CD8-positive, alpha-beta memory T cell (primary cell): ENCODE measurements at regions not wholly inside any gene's neighbourhood (a gene's known extent, or its start where the extent isn't known, plus 50 kb on each side); places are given as distances from the start of the nearest gene placed in this dataset.
"Not testable (repeated sequence)": the region's sequence is repeated elsewhere in the genome, so short reads cannot be mapped to it uniquely, and the experiment has no call there.

Experiments
- CTCF ChIA-PET: fragments of 350-600 bp; sonication (Branson Sonifier 250); formaldehyde crosslinking; loops from one replicate; lab custom pipeline; 2021; ENCODE audit warnings: antibody characterized with exemption; lab: Charles Lee
- POLR2A ChIA-PET: fragments of 350-600 bp; sonication (Branson Sonifier 250); formaldehyde crosslinking; loops from one replicate; lab custom pipeline; 2021; ENCODE audit warnings: antibody characterized with exemption; lab: Charles Lee
- DNase-seq, 5 donors: peaks; one replicate each; pipeline versions ENCODE4 v3.0.0 to v3.0.0-alpha.2; 2020 to 2022; ENCODE audit warnings: mixed read lengths in 1 of 5
- H3K27ac ChIP-seq: one replicate; pipeline ENCODE4 v1.7.0; 2013; ENCODE audit warnings: low read depth, mild to moderate bottlenecking, low read length, moderate library complexity
- H3K27me3 ChIP-seq: 2 replicates; pipeline ENCODE4 v1.7.0; 2013; ENCODE audit warnings: low read length, mild to moderate bottlenecking; ENCODE audit not compliant: insufficient read depth, poor library complexity, severe bottlenecking
- H3K36me3 ChIP-seq: 2 replicates; pipeline ENCODE4 v1.7.0; 2013; ENCODE audit warnings: mild to moderate bottlenecking, low read length, moderate library complexity; ENCODE audit not compliant: insufficient read depth
- H3K4me1 ChIP-seq: 2 replicates; pipeline ENCODE4 v1.7.0; 2013; ENCODE audit warnings: mild to moderate bottlenecking, low read length, moderate library complexity; ENCODE audit not compliant: insufficient read depth
- H3K4me3 ChIP-seq: 2 replicates; pipeline ENCODE4 v1.7.0; 2013; ENCODE audit warnings: mild to moderate bottlenecking, low read length
- H3K9me3 ChIP-seq: 2 replicates; pipeline ENCODE4 v1.7.0; 2013; ENCODE audit warnings: mild to moderate bottlenecking, low read length
- H3K27ac Mint-ChIP-seq, 8 donors: one replicate each; pipeline ENCODE4 v1.8.0; 2020 to 2021; ENCODE audit warnings: mixed read lengths in 8 of 8, mild to moderate bottlenecking in 6 of 8, inconsistent platforms in 3 of 8, moderate library complexity in 3 of 8
- H3K27me3 Mint-ChIP-seq, 2 donors: one replicate each; pipeline ENCODE4 v1.8.0; 2020 to 2021; ENCODE audit warnings: mixed read lengths in 2 of 2, mild to moderate bottlenecking in 1 of 2, moderate library complexity in 1 of 2
- H3K36me3 Mint-ChIP-seq, 3 donors: one replicate each; pipeline ENCODE4 v1.8.0; 2020 to 2021; ENCODE audit warnings: mixed read lengths in 3 of 3, inconsistent platforms in 1 of 3, mild to moderate bottlenecking in 1 of 3
- H3K4me1 Mint-ChIP-seq, 3 donors: one replicate each; pipeline ENCODE4 v1.8.0; 2020 to 2021; ENCODE audit warnings: mixed read lengths in 3 of 3, inconsistent platforms in 1 of 3, mild to moderate bottlenecking in 1 of 3
- H3K4me3 Mint-ChIP-seq, 7 donors: one replicate each; pipeline ENCODE4 v1.8.0; 2020 to 2021; ENCODE audit warnings: mixed read lengths in 7 of 7, mild to moderate bottlenecking in 6 of 7, moderate library complexity in 4 of 7, inconsistent platforms in 2 of 7
- H3K9me3 Mint-ChIP-seq, 5 donors: one replicate each; pipeline ENCODE4 v1.8.0; 2020 to 2022; ENCODE audit warnings: mixed read lengths in 5 of 5, mild to moderate bottlenecking in 3 of 5, moderate library complexity in 2 of 5, inconsistent platforms in 1 of 5

DNA sequence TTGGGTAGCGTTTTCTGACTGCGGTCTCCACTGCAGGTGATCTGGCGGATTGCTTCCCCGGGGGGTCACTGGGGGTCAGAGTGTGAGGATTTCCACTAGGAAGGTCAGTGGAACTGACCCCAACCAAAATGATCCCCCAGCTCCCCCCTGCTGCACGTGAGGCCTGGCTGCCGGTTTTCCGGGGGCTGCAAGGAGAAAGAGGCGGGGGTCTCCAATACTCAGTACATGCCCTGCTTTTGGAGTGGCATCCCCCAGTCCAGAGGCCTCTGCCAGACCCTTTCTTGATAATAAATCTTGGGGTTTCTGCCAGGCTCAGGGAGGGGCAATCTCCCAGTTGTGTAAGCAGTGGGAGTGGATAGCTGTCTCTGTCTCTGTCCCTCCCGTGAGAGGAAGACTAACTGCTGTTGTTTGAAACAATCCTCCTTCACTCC is 71.5 kb upstream of the RTL6 start:
- H3K36me3 ChIP-seq: no peaks in the 10 kb centered on the region
- ChIA-PET CTCF (interaction anchor here (1.9 kb wide), 1 partner anchor 488 kb away, joined by 4 read pairs; no protein-coding TSS in a partner anchor), POLR2A (no interaction called here)
- peaks cover 0 to 9% (median 2%) of the 10 kb centered on the region in 3 donors for H3K4me1 Mint-ChIP-seq
- no peak for DNase-seq
- H3K27me3 ChIP-seq: no peaks in the 10 kb centered on the region
- H3K4me3 ChIP-seq: no peak overlapping the region
- no peaks in the 10 kb centered on the region for H3K9me3 ChIP-seq
- H3K4me3 Mint-ChIP-seq: no peak overlapping the region
- no peak overlapping the region for H3K27ac Mint-ChIP-seq
- peaks cover 0 to 4% (median 0%) of the 10 kb centered on the region in 3 donors for H3K36me3 Mint-ChIP-seq
- H3K27ac ChIP-seq: no peak overlapping the region
- H3K9me3 Mint-ChIP-seq: peaks cover 0 to 5% (median 3%) of the 10 kb centered on the region in 5 donors
- no peaks in the 10 kb centered on the region for H3K4me1 ChIP-seq
- H3K27me3 Mint-ChIP-seq: peaks cover 3 to 22% of the 10 kb centered on the region in 2 donors

DNA sequence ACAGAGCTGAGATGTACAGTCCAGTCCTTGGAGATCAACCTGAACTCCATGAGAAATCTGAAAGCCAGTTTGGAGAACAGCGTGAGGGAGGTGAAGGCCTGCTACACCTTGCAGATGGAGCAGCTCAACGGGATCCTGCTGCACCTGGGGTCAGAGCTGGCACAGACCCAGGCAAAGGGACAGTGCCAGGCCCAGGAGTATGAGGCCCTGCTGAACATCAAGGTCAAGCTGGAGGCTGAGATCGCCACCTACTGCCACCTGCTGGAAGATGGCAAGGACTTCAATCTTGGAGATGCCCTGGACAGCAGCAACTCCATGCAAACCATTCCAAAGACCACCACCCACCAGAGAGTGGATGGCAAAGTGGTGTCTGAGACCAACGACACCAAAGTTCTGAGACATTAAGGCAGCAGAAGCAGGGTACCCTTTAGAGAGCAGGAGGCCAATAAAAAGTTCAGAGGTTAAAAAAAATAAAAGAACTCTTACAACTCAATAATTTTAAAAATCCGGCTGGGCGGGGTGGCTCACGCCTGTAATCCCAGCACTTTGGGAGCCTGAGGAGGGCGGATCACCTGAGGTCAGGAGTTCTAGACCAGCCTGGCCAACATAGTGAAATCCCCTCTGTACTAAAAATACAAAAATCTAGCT is 69.9 kb upstream of the RTL6 start:
- Mint-ChIP-seq H3K27me3 (peaks cover 1 to 15% of the 10 kb centered on the region in 2 donors), H3K9me3 (peaks cover 6 to 14% (median 13%) of the 10 kb centered on the region in 5 donors), H3K4me1 (peaks cover 0 to 9% (median 2%) of the 10 kb centered on the region in 3 donors), H3K36me3 (peaks cover 0 to 18% (median 4%) of the 10 kb centered on the region in 3 donors), H3K27ac (peak overlapping the region in 2 of 8 donors; percentile 76 to 82), H3K4me3 (no peak overlapping the region)
- Histone ChIP-seq H3K36me3 (no peaks in the 10 kb centered on the region), H3K4me3 (no peak overlapping the region), H3K9me3 (no peaks in the 10 kb centered on the region), H3K4me1 (no peaks in the 10 kb centered on the region), H3K27ac (no peak overlapping the region), H3K27me3 (no peaks in the 10 kb centered on the region)
- ChIA-PET POLR2A (interaction anchor here (0.5 to 0.6 kb wide), 2 partner anchors 236 to 486 kb away, joined by 3 to 4 read pairs; no protein-coding TSS in a partner anchor), CTCF (interaction anchor here (1.0 to 3.8 kb wide), 15 partner anchors 11 to 574 kb away, joined by 3 to 26 read pairs (median 4); no protein-coding TSS in a partner anchor)
- peak; percentile 30 to 68 (median 35) for DNase-seq

DNA sequence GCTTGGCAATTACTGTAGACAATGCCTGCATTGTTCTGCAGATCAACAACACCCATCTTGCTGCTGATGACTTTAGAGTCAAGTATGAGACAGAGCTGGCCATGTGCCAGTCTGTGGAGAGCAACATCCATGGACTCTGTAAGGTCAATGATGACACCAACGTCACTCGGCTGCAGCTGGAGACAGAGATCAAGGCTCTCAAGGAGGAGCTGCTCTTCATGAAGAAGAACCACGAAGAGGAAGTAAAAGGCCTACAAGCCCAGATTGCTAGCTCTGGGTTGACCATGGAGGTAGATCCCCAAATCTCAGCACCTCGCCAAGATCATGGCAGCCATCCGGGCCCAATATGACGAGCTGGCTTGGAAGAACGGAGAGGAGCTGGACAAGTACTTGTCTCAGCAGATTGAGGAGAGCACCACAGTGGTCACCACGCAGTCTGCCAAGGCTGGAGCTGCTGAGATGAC is 69.4 kb upstream of the RTL6 start:
- not testable (repeated sequence) for H3K9me3 ChIP-seq, H3K27ac ChIP-seq, H3K4me3 Mint-ChIP-seq, H3K27me3 ChIP-seq, H3K4me3 ChIP-seq, H3K27ac Mint-ChIP-seq, H3K4me1 Mint-ChIP-seq, DNase-seq, H3K36me3 ChIP-seq, H3K4me1 ChIP-seq
- Mint-ChIP-seq H3K36me3 (peaks cover 0 to 18% (median 4%) of the 10 kb centered on the region in 3 donors), H3K9me3 (peaks cover 6 to 14% (median 13%) of the 10 kb centered on the region in 5 donors), H3K27me3 (peaks cover 1 to 12% of the 10 kb centered on the region in 2 donors)
- CTCF ChIA-PET: interaction anchor here (1.0 to 3.8 kb wide), 16 partner anchors 10 to 574 kb away, joined by 3 to 26 read pairs (median 4); no protein-coding TSS in a partner anchor
- POLR2A ChIA-PET: interaction anchor here (0.5 kb wide), 1 partner anchor 236 kb away, joined by 4 read pairs; no protein-coding TSS in a partner anchor

DNA sequence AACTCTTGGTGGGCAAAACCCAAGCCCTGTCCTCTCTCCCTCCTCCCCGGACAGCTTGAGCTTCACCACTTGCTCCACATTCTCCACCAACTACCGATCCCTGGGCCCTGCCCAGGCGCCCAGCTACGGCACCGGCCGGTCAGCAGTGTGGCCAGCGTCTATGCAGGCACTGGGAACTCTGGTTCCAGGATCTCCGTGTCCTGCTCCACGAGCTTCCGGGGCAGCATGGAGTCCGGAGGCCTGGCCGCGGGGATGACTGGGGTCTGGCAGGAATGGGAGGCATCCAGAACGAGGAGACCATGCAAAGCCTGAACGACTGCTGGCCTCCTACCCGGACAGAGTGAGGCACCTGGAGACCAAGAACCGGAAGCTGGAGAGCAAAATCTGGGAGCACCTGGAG is 68.9 kb upstream of the RTL6 start:
- no peak overlapping the region for H3K4me3 ChIP-seq
- Mint-ChIP-seq H3K36me3 (peaks cover 0 to 18% (median 4%) of the 10 kb centered on the region in 3 donors), H3K4me3 (no peak overlapping the region), H3K27me3 (peaks cover 1 to 12% of the 10 kb centered on the region in 2 donors), H3K27ac (no peak overlapping the region), H3K9me3 (peaks cover 6 to 14% (median 13%) of the 10 kb centered on the region in 5 donors), H3K4me1 (peaks cover 0 to 9% (median 2%) of the 10 kb centered on the region in 3 donors)
- H3K27me3 ChIP-seq: no peaks in the 10 kb centered on the region
- no peaks in the 10 kb centered on the region for H3K4me1 ChIP-seq
- CTCF ChIA-PET: interaction anchor here (1.0 to 3.8 kb wide), 13 partner anchors 10 to 573 kb away, joined by 3 to 26 read pairs (median 4); no protein-coding TSS in a partner anchor
- no peak overlapping the region for H3K27ac ChIP-seq
- POLR2A ChIA-PET: no interaction called here
- DNase-seq: no peak
- no peaks in the 10 kb centered on the region for H3K36me3 ChIP-seq
- no peaks in the 10 kb centered on the region for H3K9me3 ChIP-seq

DNA sequence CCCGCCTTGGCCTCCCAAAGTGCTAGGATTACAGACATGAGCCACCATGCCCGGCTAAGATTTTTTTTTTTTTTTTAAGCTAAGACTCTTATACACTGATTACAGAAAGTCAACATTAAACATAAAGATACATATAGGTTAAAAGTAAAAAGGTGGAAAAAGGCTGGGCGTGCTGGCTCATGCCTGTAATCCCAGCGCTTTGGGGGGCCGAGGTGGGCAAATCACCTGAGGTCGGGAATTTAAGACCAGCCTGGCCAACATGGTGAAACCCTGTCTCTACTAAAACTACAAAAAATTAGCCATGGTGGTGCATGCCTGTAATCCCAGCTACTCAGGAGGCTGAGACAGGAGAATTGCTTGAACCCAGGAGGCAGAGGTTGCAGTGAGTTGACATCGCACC is 64.6 kb upstream of the RTL6 start:
- not testable (repeated sequence) for H3K4me1 Mint-ChIP-seq, H3K36me3 ChIP-seq, H3K27me3 ChIP-seq, H3K4me3 Mint-ChIP-seq, H3K9me3 ChIP-seq, H3K27ac ChIP-seq, H3K27ac Mint-ChIP-seq, H3K4me1 ChIP-seq, DNase-seq, H3K4me3 ChIP-seq
- ChIA-PET POLR2A (interaction anchor here (0.6 kb wide), 1 partner anchor 569 kb away, joined by 3 read pairs; no protein-coding TSS in a partner anchor), CTCF (interaction anchor here (0.8 kb wide), 1 partner anchor 37 kb away, joined by 3 read pairs; no protein-coding TSS in a partner anchor)
- Mint-ChIP-seq H3K27me3 (peaks cover 7 to 10% of the 10 kb centered on the region in 2 donors), H3K9me3 (peaks cover 7 to 14% (median 13%) of the 10 kb centered on the region in 5 donors), H3K36me3 (peaks cover 0 to 18% (median 4%) of the 10 kb centered on the region in 3 donors)

DNA sequence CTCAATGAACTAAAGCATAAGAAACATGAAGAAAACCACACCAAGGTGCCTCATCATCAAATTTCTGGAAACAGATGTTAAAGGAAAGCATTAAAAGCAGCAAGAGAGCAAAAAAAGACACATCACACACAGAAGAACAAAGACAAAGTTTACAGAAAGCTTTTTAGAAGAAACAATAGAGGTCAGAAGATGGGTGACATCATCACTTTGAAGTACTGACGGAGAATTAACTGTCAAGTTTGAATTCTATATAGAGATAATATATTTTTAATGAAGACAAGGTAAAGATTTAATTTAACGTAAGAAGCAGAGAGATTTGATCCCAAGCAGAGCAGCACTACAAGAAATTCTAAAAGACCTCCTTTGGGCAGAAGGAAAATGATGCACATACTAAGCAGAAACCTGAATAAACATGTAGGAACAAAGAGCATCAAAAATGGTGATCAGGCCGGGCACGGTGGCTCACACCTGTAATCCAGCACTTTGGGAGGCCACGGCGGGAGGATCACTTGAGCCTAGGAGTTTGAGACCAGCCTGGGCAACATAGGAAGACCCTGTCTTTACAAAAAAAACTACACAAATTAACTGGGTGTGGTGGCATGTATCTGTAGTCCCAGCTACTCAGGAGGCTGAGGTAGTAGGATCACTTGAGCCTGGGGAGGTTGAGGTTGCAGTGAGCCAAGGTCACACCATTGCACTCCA is 63.3 kb upstream of the RTL6 start:
- Histone ChIP-seq H3K4me3 (no peak overlapping the region), H3K27ac (no peak overlapping the region), H3K36me3 (no peaks in the 10 kb centered on the region), H3K27me3 (peaks cover under 1% of the 10 kb centered on the region), H3K4me1 (no peaks in the 10 kb centered on the region), H3K9me3 (no peaks in the 10 kb centered on the region)
- peaks cover 7 to 19% of the 10 kb centered on the region in 2 donors for H3K27me3 Mint-ChIP-seq
- H3K9me3 Mint-ChIP-seq: peaks cover 7 to 14% (median 13%) of the 10 kb centered on the region in 5 donors
- POLR2A ChIA-PET: no interaction called here
- H3K4me1 Mint-ChIP-seq: no peaks in the 10 kb centered on the region
- CTCF ChIA-PET: no interaction called here
- H3K36me3 Mint-ChIP-seq: peaks cover 0 to 18% (median 4%) of the 10 kb centered on the region in 3 donors
- H3K27ac Mint-ChIP-seq: no peak overlapping the region
- no peak overlapping the region for H3K4me3 Mint-ChIP-seq
- no peak for DNase-seq

DNA sequence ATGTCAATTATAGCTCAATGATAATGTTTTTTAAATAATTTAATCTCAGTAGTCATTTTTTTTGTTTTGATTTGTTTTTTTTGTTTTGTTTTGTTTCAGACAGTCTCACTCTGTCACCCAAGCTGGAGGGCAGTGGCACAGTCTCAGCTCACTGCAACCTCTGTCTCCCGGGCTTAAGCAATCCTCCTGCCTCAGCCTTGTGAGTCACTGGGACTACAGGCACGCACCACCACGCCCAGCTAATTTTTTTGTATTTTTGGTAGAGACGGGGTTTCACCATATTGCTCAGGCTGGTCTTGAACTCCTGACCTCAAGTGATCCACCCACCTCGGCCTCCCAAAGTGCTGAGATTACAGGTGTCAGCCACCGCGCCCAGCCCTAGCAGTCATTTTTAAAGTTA is 60.6 kb upstream of the RTL6 start:
- DNase-seq, H3K27ac ChIP-seq, H3K36me3 Mint-ChIP-seq, H3K4me3 Mint-ChIP-seq, H3K27me3 ChIP-seq, H3K27ac Mint-ChIP-seq, H3K4me1 ChIP-seq, H3K9me3 Mint-ChIP-seq, H3K36me3 ChIP-seq, H3K4me1 Mint-ChIP-seq, H3K4me3 ChIP-seq, H3K9me3 ChIP-seq, CTCF ChIA-PET, POLR2A ChIA-PET: not testable (repeated sequence)
- peaks cover 18 to 33% of the 10 kb centered on the region in 2 donors for H3K27me3 Mint-ChIP-seq
